Osteocyte (in vitro differentiated cells): ENCODE measurements at regions not wholly inside any gene's neighbourhood (a gene's known extent, or its start where the extent isn't known, plus 50 kb on each side); places are given as distances from the start of the nearest gene placed in this dataset.

ENCODE experiments used
- DNase-seq: peaks from one replicate; pipeline ENCODE4 v3.0.0; 2021; ENCODE audit warnings: mixed read lengths; ENCODE audit not compliant: unreplicated experiment; ENCODE audit errors: extremely low spot score
- H3K27ac Mint-ChIP-seq: one replicate; pipeline ENCODE4 v1.8.0; 2021; ENCODE audit warnings: mild to moderate bottlenecking, mixed read lengths; ENCODE audit not compliant: unreplicated experiment
- H3K27me3 Mint-ChIP-seq: one replicate; pipeline ENCODE4 v1.8.0; 2021; ENCODE audit warnings: mixed read lengths; ENCODE audit not compliant: unreplicated experiment
- H3K36me3 Mint-ChIP-seq: one replicate; pipeline ENCODE4 v1.8.0; 2021; ENCODE audit warnings: mixed read lengths; ENCODE audit not compliant: unreplicated experiment
- H3K4me1 Mint-ChIP-seq: one replicate; pipeline ENCODE4 v1.8.0; 2021; ENCODE audit warnings: mixed read lengths; ENCODE audit not compliant: unreplicated experiment
- H3K4me3 Mint-ChIP-seq: one replicate; pipeline ENCODE4 v1.8.0; 2021; ENCODE audit warnings: mild to moderate bottlenecking, moderate library complexity, mixed read lengths; ENCODE audit not compliant: unreplicated experiment
- H3K9me3 Mint-ChIP-seq: one replicate; pipeline ENCODE4 v1.8.0; 2021; ENCODE audit warnings: mixed read lengths; ENCODE audit not compliant: unreplicated experiment
- CTCF ChIP-seq: fragments of 200-600 bp; sonication (generic); IDR thresholded peaks from 2 replicates; pipeline ENCODE4 v1.5.0; 2021; ENCODE audit warnings: antibody characterized with exemption, mild to moderate bottlenecking, moderate library complexity

- Mint-ChIP-seq H3K27me3 (no peaks in the 10 kb centered on the region), H3K36me3 (no peaks in the 10 kb centered on the region), H3K9me3 (peaks cover 16% of the 10 kb centered on the region), H3K4me3 (no peak overlapping the region), H3K4me1 (no peaks in the 10 kb centered on the region), H3K27ac (no peak overlapping the region)
- no peak for TF ChIP-seq CTCF
- DNase-seq, result no peak
These were observed 311.8 kb downstream of the RERGL start for GRCh38 chr12:17778242-17778641.

GRCh38 chr12:17763366-17763765 lies 326.6 kb downstream of the RERGL start:
- no peak for TF ChIP-seq CTCF
- H3K9me3 Mint-ChIP-seq, result peaks cover 14% of the 10 kb centered on the region

GRCh38 chr12:17759982-17760381 lies 330.0 kb downstream of the RERGL start:
- DNase-seq, result no peak
- Mint-ChIP-seq H3K27ac (no peak overlapping the region), H3K9me3 (peaks cover 26% of the 10 kb centered on the region), H3K36me3 (no peaks in the 10 kb centered on the region), H3K4me3 (no peak overlapping the region), H3K4me1 (no peaks in the 10 kb centered on the region), H3K27me3 (no peaks in the 10 kb centered on the region)
- no peak for TF ChIP-seq CTCF

More at GRCh38 chr12:17763366-17763765, 326.6 kb downstream of the RERGL start:
- no peaks in the 10 kb centered on the region for H3K27me3 Mint-ChIP-seq
- DNase-seq, result no peak
- H3K27ac Mint-ChIP-seq, result no peak overlapping the region
- H3K4me3 Mint-ChIP-seq, result no peak overlapping the region
- no peaks in the 10 kb centered on the region for H3K36me3 Mint-ChIP-seq
- H3K4me1 Mint-ChIP-seq, result no peaks in the 10 kb centered on the region
